ENCODE measurements at regions not wholly inside any gene's neighbourhood (a gene's known extent, or its start where the extent isn't known, plus 50 kb on each side); places are given as distances from the start of the nearest gene placed in this dataset.

DNA sequence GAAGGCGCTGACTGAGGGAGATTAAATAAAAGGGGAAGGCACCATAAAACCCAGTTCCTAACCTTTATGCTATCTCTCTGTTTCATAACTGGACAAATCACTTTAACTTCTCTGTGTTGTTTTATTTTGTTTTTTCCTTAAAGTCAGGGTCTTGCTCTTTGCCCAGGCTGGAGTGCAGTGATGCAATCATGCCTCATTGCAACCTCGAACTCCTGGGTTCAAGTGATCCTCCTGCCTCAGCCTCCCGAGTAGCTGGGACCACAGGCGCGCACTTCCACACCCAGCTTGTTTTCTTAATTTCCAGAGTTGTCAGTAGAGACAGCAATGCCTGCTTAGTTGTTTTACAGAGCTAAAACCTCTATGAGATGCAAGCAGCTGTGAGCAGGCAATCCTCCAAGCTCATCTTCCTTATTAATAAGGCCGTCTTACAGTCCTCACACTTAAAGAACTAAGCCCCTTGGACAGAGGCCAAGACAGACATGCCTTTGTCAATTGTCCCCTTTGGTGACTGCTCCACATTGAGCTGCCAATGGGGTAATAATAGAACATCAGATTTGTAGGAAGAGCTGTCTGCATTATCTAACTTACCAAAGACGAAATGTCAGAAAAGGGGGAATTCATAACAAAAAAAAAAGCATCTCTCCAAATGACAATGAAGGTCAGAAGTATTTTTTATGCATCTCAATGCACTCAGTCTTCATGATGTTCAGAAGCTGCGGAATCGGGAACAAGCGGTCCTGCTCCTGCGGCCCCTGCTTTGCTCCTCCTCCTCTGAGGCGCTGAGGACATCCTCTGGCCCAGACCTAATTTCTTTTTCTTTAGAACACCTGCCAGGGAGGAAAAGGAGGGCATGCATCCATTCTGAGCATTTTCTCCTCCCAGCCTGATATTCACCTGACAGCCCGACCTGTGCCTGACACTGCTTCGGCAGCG lies 62.7 kb upstream of the RNF32 start:
- TF ChIP-seq, protein P1, sequence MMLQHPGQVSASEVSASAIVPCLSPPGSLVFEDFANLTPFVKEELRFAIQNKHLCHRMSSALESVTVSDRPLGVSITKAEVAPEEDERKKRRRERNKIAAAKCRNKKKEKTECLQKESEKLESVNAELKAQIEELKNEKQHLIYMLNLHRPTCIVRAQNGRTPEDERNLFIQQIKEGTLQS (IDR thresholded peaks at IDR 0.05): no peak
- TF ChIP-seq, protein P2, sequence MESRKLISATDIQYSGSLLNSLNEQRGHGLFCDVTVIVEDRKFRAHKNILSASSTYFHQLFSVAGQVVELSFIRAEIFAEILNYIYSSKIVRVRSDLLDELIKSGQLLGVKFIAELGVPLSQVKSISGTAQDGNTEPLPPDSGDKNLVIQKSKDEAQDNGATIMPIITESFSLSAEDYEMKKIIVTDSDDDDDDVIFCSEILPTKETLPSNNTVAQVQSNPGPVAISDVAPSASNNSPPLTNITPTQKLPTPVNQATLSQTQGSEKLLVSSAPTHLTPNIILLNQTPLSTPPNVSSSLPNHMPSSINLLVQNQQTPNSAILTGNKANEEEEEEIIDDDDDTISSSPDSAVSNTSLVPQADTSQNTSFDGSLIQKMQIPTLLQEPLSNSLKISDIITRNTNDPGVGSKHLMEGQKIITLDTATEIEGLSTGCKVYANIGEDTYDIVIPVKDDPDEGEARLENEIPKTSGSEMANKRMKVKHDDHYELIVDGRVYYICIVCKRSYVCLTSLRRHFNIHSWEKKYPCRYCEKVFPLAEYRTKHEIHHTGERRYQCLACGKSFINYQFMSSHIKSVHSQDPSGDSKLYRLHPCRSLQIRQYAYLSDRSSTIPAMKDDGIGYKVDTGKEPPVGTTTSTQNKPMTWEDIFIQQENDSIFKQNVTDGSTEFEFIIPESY (IDR thresholded peaks at IDR 0.05): no peak
- TF ChIP-seq MAX (IDR thresholded peaks at IDR 0.05) (no peak), JUND (IDR thresholded peaks at IDR 0.05) (no peak), HNF4G (IDR thresholded peaks at IDR 0.05) (no peak), YY1 (IDR thresholded peaks at IDR 0.05) (no peak), EGR1 (IDR thresholded peaks at IDR 0.05; ENCODE audit: low read depth in 2 of 2) (no peak), FOXA2 (IDR thresholded peaks at IDR 0.05) (no peak), HNF4A (conservative IDR thresholded peaks at IDR 0.05) (no peak), NR2F2 (IDR thresholded peaks at IDR 0.05) (no peak), FOXA1 (IDR thresholded peaks at IDR 0.05) (no peak), RAD21 (IDR thresholded peaks at IDR 0.05) (no peak), RXRA (IDR thresholded peaks at IDR 0.05) (no peak), TAF1 (conservative IDR thresholded peaks at IDR 0.05) (no peak), GABPA (IDR thresholded peaks at IDR 0.05 in 1 of 2, conservative IDR thresholded peaks at IDR 0.05 in 1 of 2) (no peak), SP1 (IDR thresholded peaks at IDR 0.05) (no peak)
- TF ChIP-seq, protein P3, sequence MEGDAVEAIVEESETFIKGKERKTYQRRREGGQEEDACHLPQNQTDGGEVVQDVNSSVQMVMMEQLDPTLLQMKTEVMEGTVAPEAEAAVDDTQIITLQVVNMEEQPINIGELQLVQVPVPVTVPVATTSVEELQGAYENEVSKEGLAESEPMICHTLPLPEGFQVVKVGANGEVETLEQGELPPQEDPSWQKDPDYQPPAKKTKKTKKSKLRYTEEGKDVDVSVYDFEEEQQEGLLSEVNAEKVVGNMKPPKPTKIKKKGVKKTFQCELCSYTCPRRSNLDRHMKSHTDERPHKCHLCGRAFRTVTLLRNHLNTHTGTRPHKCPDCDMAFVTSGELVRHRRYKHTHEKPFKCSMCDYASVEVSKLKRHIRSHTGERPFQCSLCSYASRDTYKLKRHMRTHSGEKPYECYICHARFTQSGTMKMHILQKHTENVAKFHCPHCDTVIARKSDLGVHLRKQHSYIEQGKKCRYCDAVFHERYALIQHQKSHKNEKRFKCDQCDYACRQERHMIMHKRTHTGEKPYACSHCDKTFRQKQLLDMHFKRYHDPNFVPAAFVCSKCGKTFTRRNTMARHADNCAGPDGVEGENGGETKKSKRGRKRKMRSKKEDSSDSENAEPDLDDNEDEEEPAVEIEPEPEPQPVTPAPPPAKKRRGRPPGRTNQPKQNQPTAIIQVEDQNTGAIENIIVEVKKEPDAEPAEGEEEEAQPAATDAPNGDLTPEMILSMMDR (IDR thresholded peaks at IDR 0.05; ENCODE audit: low read depth, low read length, missing input control): no peak
- TF ChIP-seq, protein P4, sequence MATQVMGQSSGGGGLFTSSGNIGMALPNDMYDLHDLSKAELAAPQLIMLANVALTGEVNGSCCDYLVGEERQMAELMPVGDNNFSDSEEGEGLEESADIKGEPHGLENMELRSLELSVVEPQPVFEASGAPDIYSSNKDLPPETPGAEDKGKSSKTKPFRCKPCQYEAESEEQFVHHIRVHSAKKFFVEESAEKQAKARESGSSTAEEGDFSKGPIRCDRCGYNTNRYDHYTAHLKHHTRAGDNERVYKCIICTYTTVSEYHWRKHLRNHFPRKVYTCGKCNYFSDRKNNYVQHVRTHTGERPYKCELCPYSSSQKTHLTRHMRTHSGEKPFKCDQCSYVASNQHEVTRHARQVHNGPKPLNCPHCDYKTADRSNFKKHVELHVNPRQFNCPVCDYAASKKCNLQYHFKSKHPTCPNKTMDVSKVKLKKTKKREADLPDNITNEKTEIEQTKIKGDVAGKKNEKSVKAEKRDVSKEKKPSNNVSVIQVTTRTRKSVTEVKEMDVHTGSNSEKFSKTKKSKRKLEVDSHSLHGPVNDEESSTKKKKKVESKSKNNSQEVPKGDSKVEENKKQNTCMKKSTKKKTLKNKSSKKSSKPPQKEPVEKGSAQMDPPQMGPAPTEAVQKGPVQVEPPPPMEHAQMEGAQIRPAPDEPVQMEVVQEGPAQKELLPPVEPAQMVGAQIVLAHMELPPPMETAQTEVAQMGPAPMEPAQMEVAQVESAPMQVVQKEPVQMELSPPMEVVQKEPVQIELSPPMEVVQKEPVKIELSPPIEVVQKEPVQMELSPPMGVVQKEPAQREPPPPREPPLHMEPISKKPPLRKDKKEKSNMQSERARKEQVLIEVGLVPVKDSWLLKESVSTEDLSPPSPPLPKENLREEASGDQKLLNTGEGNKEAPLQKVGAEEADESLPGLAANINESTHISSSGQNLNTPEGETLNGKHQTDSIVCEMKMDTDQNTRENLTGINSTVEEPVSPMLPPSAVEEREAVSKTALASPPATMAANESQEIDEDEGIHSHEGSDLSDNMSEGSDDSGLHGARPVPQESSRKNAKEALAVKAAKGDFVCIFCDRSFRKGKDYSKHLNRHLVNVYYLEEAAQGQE (IDR thresholded peaks at IDR 0.05): no peak
- H3K36me3 ChIP-seq (ENCODE audit: control insufficient read depth in 4 of 4, insufficient read depth in 3 of 4, low read depth in 1 of 4, low read length in 3 of 4): no peaks in the 10 kb centered on the region
- no peaks in the 10 kb centered on the region for H3K9me3 ChIP-seq (ENCODE audit: control insufficient read depth in 4 of 4, low read length in 3 of 4)
- H3K4me1 ChIP-seq (ENCODE audit: control insufficient read depth in 4 of 4, insufficient read depth in 4 of 4, low read length in 3 of 4): no peaks in the 10 kb centered on the region
- no peaks in the 10 kb centered on the region for H3K27me3 ChIP-seq (ENCODE audit: control insufficient read depth in 4 of 4, insufficient read depth in 4 of 4, low read length in 3 of 4)
- DNase-seq (ENCODE audit: low spot score): no peak
- no peak overlapping the region for H3K4me3 ChIP-seq (ENCODE audit: low read depth in 1 of 3, low read length in 3 of 3)
- WGBS: 94% methylated on average over 15 of the region's 15 CpGs
- no peak overlapping the region for H3K9ac ChIP-seq (ENCODE audit: low read depth in 1 of 2, low read length in 2 of 2)
- no peak overlapping the region for H3K27ac ChIP-seq (ENCODE audit: low read depth in 1 of 2, low read length in 2 of 2)
